D721Med (cell line): ENCODE measurements at regions not wholly inside any gene's neighbourhood (a gene's known extent, or its start where the extent isn't known, plus 50 kb on each side); places are given as distances from the start of the nearest gene placed in this dataset.
A peak's percentile ranks its signal among the peaks of the same experiment; 100 is the strongest.

Source experiments
- DNase-seq: peaks from one replicate; pipeline ENCODE4 v3.0.0; 2011; ENCODE audit warnings: low spot score; ENCODE audit not compliant: insufficient read length
- FAIRE-seq: peaks from 2 replicates; lab custom pipeline; 2011; peaks lifted over from hg19 to GRCh38; lab: Jason Lieb, UNC
- CTCF ChIP-seq: IDR thresholded peaks from 2 replicates; pipeline ENCODE4 v1.5.1; 2012; ENCODE audit warnings: mild to moderate bottlenecking, control low read depth; ENCODE audit not compliant: insufficient read depth; ENCODE audit errors: missing control alignments

GRCh38 chr2:66938471-66938967 is 458.6 kb upstream of the ETAA1 start:
- no peak for TF ChIP-seq CTCF
- no peak for FAIRE-seq

GRCh38 chr2:66940080-66940479 is 457.1 kb upstream of the ETAA1 start:
- FAIRE-seq (peak; percentile 76), DNase-seq (no peak)
- no peak for TF ChIP-seq CTCF

More at GRCh38 chr2:66938471-66938967, 458.6 kb upstream of the ETAA1 start:
- DNase-seq = no peak

GRCh38 chr2:66948234-66948633 is 448.9 kb upstream of the ETAA1 start:
- no peak for DNase-seq
- FAIRE-seq = no peak

GRCh38 chr2:66957198-66957597 is 439.9 kb upstream of the ETAA1 start:
- no peak for DNase-seq
- no peak for TF ChIP-seq CTCF
- FAIRE-seq = no peak

More at GRCh38 chr2:66948234-66948633, 448.9 kb upstream of the ETAA1 start:
- no peak for TF ChIP-seq CTCF

- TF ChIP-seq CTCF = no peak
- FAIRE-seq (no peak), DNase-seq (no peak)
These were observed 439.5 kb upstream of the ETAA1 start for GRCh38 chr2:66957677-66958076.

GRCh38 chr2:66960161-66960560 is 437.0 kb upstream of the ETAA1 start:
- TF ChIP-seq CTCF = no peak
- FAIRE-seq (no peak), DNase-seq (no peak)

- DNase-seq (no peak), FAIRE-seq (no peak)
- no peak for TF ChIP-seq CTCF
These were observed 434.4 kb upstream of the ETAA1 start for GRCh38 chr2:66962716-66963115.
